Hematopoietic multipotent progenitor cell treated with erythropoietin and hydrocortisone succinate and interleukin-3 and kit ligand, for 17 days (in vitro differentiated cells): ENCODE measurements at regions not wholly inside any gene's neighbourhood (a gene's known extent, or its start where the extent isn't known, plus 50 kb on each side); places are given as distances from the start of the nearest gene placed in this dataset.

Experiments
- DNase-seq: peaks from one replicate; pipeline ENCODE4 v3.0.0-alpha.2; 2015; ENCODE audit warnings: low spot score

DNA sequence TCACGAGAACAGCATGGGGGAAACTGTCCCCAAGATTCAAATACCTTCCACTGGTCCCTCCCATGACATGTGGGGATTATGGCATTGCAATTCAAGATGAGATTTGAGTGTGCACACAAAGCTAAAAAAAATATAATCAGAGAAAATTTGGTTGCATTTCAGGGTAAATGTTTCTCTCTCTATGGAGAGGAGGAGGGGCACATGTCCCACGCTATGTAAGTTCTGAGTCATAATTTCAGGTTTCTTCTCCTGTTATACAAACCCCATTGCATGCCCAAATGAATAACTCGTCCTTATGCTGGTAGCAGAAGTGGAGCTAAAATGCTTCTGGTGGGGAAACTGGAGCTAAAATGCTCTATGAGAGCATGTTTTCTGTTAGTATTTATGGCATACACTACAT, 209.7 kb upstream of the DCBLD2 start:
- DNase-seq, result no peak

GRCh38 chr3:99110401-99110800, 208.9 kb upstream of the DCBLD2 start:
- no peak for DNase-seq

- DNase-seq, result no peak
These were observed 207.0 kb upstream of the DCBLD2 start for GRCh38 chr3:99108508-99108907.

- no peak for DNase-seq
These were observed 193.1 kb upstream of the DCBLD2 start for GRCh38 chr3:99094606-99095005.

- DNase-seq, result no peak
These were observed 185.8 kb upstream of the DCBLD2 start for GRCh38 chr3:99087277-99087676.

- no peak for DNase-seq
These were observed 183.3 kb upstream of the DCBLD2 start for GRCh38 chr3:99084826-99085225.

- DNase-seq, result no peak
These were observed 182.7 kb upstream of the DCBLD2 start for GRCh38 chr3:99084156-99084555.

- no peak for DNase-seq
These were observed 169.6 kb upstream of the DCBLD2 start for GRCh38 chr3:99071096-99071495.

- DNase-seq, result no peak
These were observed 168.5 kb upstream of the DCBLD2 start for GRCh38 chr3:99069973-99070372.

DNA sequence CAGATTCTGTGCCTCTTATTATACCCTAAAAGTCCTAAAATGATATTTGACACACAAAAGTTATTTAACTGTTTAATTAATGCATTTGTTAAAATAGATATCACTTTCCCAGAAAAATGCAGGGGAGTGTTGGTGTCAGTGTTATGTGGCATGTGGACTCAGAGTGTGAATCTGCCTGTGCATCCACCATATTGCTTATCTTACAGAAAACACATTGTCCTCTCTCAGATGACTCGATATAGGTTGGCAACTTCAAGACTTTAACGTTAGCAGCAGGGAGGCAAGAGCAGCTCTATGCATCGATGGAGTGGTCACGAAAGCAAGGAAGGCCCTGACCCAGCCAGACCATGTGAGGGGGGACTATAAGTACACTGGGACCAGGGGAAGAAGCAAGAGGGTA, 165.4 kb upstream of the DCBLD2 start:
- DNase-seq, result no peak

- no peak for DNase-seq
These were observed 147.7 kb upstream of the DCBLD2 start for GRCh38 chr3:99049164-99049563.

GRCh38 chr3:99041747-99042146, 140.3 kb upstream of the DCBLD2 start:
- DNase-seq, result no peak

DNA sequence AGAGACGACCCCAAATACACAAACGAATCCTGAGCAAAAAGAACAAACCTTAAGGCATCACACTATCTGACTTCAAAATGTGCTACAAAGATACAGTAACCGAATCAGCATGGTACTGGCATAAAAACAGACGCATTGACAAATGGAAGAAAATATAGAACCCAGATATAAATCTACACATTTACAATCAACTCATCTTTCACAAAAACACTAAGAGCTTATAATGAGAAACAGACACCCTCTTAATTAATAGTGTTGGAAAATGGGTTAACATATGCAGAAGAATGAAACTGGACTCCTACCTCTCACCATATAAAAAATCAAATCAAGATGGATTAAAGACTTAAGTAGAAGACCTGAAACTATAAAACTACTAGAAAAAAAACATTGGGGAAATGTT, 130.3 kb upstream of the DCBLD2 start:
- no peak for DNase-seq

DNA sequence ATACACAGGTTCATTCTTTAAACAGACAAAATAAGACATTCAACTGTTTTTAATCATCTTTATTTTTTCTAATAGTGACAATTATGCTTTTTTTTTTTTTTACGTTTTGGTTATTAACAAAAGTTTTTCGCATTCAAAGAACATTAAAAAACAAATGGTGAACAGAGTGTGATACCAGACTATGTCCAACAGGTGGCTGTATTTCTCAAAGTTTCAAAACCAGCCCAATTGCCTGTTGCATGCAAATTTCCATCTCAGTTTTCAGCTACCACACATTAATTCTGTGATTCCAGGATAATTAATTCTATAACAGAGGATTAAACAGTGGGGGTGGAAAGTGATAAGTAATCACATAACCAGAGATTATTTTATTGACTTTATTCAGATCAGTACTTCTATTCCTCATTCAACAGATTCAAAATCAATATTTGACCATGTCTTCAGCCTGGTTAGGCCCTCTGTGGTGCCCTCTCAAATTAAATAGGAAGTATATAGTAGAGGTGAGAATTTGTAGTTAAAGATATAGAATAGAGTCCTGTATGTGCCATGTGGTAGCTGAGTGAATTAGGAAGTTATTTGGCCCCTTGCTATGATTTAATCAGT, 122.2 kb upstream of the DCBLD2 start:
- DNase-seq, result peak; percentile 6

DNA sequence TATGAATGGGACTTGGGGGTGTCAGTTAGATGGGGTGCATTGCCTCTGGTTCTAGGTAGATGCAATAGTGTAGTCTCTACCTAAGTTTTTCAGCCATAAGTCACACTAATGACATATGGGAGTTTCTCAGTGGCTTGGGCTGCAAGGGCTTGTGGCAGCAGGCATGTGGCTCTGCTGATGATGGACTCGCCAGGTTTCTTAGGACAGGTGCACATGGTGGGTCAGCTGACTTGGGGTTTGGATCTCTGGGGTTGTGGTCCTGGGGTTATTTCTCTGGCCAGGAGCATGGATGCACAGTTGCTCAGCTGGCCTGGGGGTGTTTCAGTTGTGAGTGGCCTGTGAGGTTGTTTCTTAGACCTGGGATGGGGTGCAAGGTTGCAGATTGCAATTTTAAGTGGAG, 120.0 kb upstream of the DCBLD2 start:
- no peak for DNase-seq

- no peak for DNase-seq
These were observed 115.0 kb upstream of the DCBLD2 start for GRCh38 chr3:99016452-99016851.

DNA sequence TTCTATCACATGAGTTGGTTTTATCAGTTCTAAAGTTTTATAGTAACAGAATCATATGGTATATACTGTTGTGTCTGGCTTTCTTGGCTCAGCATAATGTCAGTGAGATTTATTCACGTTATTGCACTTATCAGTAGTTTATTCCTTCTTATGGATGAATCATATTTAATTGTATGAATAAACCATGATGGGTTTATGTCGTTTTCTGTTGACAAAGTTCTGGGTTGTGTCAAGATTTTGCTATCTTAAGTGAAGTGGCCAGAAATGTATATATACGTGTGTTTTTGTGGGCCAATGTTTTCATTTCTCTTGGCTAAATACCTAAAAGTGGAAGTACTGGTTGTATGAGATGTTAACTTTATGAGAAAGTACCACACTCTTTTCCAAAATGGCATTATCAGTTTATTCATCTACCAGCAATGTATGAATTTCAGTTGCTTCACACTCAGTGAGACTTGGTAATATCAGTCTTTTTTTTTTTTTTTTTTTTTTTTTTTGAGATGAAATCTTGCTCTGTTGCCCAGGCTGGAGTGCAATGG, 112.4 kb upstream of the DCBLD2 start:
- no peak for DNase-seq

DNA sequence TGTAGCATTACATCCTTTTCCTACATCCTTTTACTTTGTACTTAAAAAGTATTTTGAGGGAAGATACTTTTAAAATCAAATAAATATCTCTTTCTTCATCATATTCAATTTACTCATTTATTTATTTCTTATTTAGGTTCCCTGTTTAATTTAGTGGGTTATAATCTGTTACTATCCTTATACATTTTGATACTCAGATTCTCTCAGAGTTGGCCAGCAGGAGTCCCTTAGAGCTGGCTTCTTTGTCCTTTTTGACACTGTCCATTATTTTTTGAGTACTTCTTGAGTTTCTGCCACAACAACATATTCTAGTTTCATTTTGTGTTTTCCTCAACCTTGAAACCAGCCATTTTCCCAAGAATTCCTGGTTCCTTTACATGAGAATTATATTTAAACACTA, 111.6 kb upstream of the DCBLD2 start:
- DNase-seq, result no peak

DNA sequence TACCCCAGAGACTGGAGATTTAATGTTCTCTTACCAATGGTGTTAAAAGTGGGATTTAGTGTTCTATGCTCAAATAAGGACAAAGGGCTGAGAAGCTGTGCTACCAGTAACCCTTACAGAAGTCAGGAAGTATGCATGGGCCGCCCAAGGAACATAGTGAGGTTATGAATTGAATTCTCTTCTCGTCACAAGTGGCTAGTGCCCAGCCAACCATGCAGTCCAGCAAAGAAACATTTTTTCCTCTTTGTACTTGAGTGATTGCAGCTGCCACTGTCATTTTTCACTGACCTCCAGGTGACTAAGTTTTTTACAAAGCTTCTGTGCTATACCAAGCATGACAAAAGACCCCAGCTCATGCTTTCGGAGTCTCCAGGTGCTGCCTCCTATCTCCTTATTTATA, 110.6 kb upstream of the DCBLD2 start:
- DNase-seq, result no peak

GRCh38 chr3:99009851-99010250, 108.4 kb upstream of the DCBLD2 start:
- no peak for DNase-seq

DNA sequence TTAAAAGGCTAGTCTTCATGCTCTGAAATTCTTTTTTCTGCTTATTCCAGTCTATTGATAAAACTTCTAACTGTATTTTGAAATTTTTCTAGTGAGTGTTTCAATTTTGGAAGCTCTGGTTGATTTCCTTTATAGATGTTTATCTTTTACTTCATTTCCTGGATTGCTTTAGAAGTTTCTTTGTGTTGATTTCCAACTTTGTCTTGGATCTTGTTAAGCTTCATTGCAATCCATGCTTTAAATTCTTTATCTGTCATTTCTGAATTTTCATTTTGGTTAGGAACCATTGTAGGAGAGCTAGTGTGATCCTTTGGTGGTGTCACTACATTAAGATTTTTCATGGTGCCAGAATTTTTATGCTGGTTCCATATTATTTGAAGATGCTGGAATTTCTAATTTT, 105.2 kb upstream of the DCBLD2 start:
- DNase-seq, result no peak

DNA sequence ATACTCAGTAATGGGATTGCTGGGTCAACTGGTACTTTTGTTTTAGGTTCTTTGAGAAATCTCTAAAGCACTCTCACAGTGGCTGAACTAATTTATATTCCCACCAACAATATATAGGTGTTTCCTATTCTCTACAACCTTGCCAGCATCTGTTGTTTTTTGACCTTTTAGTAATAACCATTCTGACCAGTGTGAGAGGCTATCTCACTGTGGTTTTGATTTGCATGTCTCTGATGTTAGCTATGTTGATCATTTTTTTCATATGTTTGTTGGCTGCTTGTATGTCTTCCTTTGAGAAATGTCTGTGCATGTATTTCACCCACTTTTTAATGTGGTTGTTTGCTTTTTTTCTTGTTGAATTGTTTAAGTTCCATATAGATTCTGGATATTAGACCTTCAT, 98.2 kb upstream of the DCBLD2 start:
- no peak for DNase-seq

DNA sequence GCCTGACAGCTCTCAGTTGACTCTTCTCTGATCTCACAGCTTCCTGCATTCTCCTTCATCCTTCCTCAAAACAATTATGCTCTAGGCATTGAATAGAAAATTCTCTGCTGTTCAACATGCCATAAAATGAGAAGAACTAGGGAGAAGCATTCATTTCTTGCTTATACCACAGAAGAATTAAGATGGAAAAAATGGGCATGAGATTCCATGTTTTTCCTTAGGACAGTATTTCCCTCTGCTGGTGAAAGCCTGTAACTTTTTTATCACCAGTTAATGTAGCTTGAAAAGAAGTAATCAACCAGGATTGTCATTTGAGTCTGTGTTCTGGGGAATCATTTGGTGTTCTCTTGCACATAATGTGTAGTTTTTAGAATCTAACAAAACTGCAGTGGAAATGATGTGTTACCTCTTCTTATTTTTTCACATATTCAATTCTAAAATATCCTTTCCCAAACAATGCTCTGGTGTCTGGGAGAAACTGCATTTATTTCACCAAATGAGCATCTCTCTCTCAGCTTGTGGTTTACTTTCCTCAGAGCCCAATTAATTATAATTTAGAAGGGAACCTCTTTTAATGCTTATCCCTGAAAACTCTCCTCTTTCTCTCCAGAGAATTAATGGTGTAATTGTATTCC, 92.8 kb upstream of the DCBLD2 start:
- DNase-seq, result peak; percentile 8

- no peak for DNase-seq
These were observed 89.9 kb upstream of the DCBLD2 start for GRCh38 chr3:98991393-98991792.
